GM12873 (cell line): ENCODE measurements at regions not wholly inside any gene's neighbourhood (a gene's known extent, or its start where the extent isn't known, plus 50 kb on each side); places are given as distances from the start of the nearest gene placed in this dataset.

ENCODE experiments used
- TF ChIP-seq, protein P1 (sequence below): IDR thresholded peaks from 2 replicates; pipeline ENCODE4 v1.5.1; 2012; ENCODE audit warnings: low read depth, mild to moderate bottlenecking, moderate library complexity, low read length, control low read depth; ENCODE audit not compliant: insufficient read depth; ENCODE audit errors: missing control alignments

DNA sequence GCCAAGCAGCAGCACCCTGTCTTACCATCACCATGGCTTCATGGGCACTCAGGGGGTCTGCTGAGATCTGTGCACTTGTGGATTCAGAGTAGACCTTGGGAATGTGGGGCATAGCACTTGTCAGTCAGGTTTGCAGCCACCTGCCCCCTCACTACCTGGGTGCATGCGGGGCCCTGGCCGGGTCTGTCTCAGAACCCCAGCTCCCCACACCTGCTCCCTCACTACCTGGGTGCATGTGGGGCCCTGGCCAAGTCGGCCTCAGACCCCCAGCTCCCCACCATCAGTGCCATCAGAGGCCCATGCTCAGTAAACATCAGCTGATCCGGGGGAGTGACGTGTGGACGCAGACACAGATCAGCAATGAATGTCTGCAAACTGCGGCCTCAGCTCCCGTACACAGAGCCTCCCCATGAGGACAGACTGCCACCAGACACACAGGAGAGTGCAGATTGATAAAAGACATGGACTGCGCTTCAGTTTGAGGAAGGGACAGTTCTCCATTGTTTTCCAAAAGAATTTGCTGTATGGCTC, 205.1 kb downstream of the GLI2 start:
- TF ChIP-seq, protein P1, sequence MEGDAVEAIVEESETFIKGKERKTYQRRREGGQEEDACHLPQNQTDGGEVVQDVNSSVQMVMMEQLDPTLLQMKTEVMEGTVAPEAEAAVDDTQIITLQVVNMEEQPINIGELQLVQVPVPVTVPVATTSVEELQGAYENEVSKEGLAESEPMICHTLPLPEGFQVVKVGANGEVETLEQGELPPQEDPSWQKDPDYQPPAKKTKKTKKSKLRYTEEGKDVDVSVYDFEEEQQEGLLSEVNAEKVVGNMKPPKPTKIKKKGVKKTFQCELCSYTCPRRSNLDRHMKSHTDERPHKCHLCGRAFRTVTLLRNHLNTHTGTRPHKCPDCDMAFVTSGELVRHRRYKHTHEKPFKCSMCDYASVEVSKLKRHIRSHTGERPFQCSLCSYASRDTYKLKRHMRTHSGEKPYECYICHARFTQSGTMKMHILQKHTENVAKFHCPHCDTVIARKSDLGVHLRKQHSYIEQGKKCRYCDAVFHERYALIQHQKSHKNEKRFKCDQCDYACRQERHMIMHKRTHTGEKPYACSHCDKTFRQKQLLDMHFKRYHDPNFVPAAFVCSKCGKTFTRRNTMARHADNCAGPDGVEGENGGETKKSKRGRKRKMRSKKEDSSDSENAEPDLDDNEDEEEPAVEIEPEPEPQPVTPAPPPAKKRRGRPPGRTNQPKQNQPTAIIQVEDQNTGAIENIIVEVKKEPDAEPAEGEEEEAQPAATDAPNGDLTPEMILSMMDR: no peak

DNA sequence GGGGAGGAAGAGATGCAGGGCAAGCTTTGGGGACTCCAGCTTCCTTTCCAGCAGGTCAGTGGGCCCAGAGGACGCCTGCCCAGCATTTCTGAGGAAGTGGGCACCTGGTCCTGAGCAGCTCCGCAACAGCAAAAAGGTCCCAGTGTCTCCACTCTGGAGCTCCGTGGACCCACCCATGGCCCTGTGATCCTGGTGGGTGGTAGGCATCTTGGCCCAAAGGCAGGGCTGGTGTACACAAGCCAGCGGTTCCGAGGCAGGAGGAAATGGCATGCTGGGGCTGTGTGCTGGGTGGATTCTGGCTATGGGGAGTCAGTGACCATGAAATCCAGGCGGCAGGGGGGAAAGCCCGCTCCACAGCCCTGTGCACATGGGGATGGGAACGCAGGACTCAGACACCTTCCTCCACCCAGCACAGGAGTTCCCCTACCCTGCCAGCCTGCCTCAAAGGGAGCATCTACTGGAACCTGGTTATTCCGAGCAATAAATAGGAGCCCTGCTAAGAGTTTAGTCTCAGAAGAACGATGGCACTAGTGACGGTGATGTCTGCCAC, 206.0 kb downstream of the GLI2 start:
- TF ChIP-seq, protein P1: no peak

DNA sequence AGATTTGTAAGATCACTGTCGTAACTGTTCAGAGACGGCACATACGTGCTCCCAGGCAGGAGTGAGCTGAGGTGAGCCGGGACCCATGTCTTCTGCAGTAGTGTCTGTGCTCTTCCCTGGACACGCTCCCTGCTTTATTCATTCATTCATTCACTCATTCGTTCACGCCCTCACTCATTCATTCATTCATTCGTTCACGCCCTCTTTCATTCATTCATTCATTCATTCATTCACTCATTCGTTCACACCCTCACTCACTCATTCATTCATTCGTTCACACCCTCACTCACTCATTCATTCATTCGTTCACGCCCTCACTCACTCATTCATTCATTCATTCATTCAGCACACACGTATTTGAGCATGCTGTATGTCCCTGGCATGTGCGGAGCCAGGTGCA, 207.0 kb downstream of the GLI2 start:
- TF ChIP-seq, protein P1: no peak

- TF ChIP-seq, protein P1: no peak
These were observed 207.9 kb downstream of the GLI2 start for GRCh38 chr2:120943403-120944034.

DNA sequence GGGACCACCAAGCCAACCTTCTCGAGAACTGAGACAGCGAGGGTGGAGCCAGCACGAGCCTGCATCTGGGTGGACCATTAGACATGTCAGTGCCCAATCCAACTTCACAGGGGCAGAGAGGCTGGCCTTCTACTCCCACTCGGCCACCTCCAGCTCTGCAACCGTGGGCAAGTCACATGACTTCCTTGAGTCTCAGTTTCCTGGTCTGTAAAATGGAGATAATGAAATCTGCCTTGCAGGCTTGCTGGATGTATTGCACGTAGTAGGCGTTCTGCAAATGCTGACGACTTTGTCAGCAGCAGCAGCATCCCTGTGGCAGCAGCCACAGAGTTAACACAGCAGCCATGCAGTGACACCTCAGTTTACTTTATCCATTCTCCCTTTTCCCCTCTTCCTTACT, 208.9 kb downstream of the GLI2 start:
- TF ChIP-seq, protein P1: no peak

- TF ChIP-seq, protein P1: no peak
These were observed 209.4 kb downstream of the GLI2 start for GRCh38 chr2:120945091-120945490.

DNA sequence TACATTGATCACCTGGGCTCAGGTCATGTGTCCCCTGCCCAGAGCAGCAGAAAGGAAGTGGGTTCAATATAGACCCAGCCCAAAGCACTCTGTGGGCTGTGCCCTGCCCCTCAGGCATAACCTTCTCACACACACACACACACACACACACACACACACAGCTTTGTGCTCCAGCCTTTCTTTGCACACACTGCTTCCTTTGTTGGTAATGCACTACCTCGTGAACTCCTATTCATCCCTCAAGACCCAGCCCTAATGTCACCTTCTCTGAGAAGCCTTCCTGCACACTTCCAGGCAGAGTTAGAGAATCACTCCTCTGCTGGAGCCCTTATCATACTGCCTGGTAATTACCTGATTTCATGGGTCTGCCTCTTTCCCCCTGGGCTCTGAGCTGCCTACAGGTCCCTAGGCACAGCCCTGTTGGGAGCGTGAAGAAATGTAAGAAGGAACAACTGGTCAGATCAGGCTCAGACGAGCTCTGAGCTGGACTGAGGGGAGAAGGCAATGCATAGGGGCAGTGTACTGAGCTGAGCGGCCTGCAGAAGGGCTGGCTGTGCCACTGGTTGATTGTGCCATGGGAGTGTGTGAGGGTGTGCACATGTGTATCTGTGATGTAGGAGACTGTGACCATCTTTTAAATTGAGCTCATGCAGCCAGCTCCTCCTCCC, 210.3 kb downstream of the GLI2 start:
- TF ChIP-seq, protein P1: no peak
